ENCODE measurements at regions not wholly inside any gene's neighbourhood (a gene's known extent, or its start where the extent isn't known, plus 50 kb on each side); places are given as distances from the start of the nearest gene placed in this dataset.

DNA sequence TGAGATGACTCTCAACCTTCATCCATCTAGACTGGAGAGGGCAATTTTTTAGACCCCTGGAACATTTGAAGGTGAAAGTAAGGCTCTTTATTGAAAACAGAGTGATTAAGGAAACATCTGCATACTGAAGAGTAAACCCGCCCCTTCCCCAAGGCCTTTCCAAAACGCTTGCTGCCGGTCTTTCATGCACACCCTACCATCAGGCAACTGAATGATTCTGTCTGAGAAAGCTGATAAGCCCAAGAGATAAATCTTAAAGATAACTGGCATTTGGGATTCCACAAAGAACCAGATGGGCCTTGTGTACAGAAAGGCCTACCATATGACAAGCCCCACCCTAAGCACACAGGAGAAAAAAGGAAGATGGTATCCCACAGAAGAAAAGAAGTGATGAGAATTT is 54.4 kb upstream of the PIK3R1 start:
- no peak for DNase-seq

DNA sequence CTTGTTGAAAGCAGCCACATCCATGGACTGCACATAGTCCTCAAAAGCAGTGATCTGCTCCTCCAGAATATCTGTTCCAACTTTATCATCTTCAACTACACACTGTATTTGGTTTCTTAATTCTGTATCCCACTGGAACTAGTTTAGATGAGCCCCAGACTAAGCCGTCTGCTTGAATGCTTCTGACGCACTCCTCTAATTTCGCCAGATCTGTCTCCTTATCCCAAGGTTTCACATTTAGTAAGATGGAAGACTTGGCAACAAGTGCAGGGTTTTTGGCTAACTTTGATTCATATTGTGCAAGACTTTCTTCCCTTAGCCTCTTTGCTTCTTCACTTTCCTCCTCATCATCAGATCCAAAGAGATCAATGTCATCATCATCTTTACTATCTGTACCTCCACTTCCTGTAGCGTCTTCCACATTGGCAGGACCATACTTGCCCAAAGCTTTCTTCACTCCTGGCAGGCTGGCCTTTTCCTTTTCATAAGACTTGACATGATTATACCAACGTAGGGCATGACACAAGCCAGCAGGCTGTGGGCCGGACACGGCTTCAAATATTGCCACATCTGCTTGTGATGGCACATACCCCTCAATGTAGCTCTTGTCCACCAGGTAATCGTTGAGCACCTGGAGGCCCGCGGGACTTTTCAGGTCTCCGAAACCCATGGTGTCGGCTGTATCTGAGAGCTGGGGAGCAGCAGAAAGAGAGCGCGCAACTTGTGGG is 56.2 kb upstream of the PIK3R1 start:
- no peak for DNase-seq

- DNase-seq, result no peak
Observed at GRCh38 chr5:68155940-68156339, 59.6 kb upstream of the PIK3R1 start.

DNA sequence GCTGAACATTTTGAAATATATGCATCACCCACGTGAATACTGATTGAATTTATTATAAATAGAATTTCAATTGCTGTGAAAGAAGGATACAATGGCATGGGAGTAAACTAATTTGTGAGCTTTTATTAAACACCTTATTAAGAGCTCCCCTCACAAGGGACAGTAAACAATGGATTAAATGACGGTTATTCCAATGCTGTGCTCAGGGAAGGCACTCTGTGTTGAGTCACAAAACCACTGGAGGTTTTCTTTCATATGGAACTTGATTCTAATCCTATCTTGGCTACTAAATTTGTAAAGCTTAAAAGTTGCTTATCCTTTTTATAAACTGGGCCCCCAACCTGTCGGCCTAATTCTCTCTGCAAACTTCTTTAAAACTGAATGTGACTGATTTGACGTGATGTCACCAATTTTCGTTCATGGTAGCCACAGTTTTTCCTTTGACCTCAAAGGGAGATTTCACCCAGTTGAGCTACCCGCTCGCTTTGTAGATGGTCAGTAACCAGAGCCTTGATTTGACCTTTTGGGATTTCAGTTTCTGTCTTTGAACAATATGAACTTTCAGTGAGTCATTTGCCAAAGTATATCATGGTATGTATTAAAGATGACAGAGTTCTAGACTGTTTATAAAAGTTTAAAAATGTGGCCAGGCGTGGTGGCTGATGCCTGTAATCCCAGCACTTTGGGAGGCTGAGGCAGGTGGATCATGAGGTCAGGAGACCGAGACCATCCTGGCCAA is 61.3 kb upstream of the PIK3R1 start:
- no peak for DNase-seq

DNA sequence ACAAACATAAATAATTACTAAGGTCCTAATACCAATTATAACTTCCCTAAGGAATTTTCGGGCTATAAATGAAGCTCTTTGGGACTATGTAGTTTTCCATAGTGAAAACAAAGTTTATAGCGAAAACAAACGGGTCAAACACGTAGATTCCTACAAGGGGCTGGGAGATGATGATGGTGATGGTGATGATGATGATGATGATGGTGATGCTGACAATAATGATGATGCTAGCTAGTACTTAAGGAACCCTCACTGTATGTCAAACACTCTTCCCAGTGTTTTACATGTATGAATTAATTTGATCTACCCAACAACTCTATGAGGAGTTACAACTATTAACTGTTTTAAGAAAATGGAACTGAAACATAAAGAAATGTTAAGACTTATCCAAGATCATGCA is 63.7 kb upstream of the PIK3R1 start:
- DNase-seq, result no peak

DNA sequence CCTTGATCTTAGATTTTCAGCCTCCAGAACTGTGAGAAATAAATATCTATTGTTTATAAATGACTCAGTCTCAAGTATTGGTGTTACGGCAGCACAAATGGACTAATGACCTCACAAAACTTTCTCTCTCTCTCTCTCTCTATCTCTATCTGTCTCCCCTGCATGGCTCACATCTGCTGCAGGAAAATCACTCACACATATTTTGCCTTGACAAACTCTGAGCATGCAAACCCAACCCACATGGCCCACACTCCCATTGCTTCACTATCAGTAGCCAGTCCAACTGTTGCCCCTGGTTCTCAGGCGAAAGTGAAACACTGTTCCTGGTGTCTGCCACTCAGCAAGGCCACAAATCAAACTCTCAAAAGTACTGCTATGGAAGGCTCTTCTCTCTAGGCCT is 66.4 kb upstream of the PIK3R1 start:
- DNase-seq, result no peak

DNA sequence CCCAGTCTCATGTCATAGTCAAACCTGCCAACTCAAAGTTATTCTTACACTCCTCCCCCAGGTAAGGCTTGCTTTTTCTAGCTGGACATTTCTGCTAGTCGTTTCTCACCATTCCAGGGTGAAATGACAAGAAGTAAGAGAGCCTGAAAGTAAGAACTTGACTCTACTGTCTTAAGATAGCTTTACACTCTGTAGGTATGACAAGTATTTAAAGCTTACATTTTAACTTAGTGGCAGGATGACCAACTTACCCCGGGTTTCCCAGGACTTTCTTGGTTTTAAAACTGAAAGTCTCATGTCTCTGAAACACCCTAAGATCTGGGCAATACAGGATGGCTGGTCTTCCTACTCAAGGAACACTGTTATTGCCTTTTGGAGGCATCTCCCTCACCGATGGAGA is 67.5 kb upstream of the PIK3R1 start:
- no peak for DNase-seq

DNA sequence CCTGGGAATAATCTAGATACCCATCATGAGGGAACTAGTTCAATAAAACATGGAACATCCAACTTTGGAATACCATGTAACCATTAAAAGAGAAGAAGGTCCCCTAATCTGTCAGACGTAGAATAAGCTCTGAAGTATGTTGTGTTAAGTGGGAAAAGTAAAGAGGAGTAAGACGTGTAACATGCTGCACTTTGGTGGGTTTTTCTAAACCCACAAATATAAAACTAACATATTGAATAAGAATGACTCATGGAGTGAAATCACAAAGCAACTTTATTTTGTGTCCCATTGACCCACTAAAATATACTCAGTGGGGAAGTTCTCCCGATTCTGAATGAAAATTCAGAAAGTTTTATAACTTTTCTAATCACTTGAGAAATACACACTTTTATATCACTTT is 67.9 kb upstream of the PIK3R1 start:
- DNase-seq, result no peak

- no peak for DNase-seq
Observed at GRCh38 chr5:68141494-68141893, 74.1 kb upstream of the PIK3R1 start.

DNA sequence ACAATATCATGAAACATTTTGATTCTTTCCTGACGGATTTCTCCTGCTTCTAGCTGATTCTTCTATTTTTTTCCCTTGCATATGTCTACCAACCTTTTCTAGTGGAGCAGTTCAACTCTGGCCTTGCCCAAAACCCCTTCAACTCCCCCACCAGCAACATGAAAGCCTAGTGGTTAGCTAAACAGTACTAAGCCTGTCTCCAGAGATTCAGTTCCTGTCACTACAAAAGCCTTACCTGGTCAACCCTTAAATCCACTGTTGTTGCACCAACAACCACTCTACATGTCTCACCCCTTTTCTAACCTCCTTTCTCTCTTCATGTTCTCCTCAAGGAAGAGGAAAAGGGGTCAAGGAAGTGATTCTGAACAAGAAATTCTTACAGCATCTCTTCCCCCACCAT is 74.8 kb upstream of the PIK3R1 start:
- no peak for DNase-seq

- DNase-seq, result no peak
Observed at GRCh38 chr5:68139611-68140441, 75.7 kb upstream of the PIK3R1 start.

DNA sequence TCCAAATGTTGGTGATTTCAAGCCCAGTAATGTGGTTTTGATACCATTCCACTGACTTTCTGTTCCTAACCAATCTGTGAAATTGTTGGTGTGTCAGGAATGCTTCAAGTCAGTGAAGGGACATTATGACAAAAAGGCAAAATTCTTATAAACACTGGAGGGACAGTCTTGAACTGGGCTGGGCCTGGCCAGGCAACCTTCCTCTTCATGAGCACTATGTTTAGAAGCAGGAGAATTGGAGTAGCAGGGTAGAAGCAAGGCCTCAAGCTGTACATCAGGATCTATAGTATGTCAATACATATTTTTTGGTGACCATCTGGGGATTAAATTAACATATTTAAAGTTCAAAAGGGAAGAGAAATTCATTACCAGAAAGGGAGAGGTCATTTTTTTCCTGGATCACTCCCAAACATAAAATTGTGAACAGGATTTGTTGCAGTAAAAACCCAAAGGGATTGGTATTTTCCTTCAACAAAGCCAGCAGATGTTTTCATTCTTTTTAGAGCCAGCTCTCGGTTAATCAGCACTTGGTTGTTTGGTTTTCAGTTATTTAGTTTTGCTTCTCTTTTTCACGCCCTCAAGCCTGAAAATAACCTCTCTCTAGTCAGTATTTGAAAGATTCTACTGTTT is 77.9 kb upstream of the PIK3R1 start:
- no peak for DNase-seq

GRCh38 chr5:68134669-68135313 is 80.8 kb upstream of the PIK3R1 start:
- no peak for DNase-seq

DNA sequence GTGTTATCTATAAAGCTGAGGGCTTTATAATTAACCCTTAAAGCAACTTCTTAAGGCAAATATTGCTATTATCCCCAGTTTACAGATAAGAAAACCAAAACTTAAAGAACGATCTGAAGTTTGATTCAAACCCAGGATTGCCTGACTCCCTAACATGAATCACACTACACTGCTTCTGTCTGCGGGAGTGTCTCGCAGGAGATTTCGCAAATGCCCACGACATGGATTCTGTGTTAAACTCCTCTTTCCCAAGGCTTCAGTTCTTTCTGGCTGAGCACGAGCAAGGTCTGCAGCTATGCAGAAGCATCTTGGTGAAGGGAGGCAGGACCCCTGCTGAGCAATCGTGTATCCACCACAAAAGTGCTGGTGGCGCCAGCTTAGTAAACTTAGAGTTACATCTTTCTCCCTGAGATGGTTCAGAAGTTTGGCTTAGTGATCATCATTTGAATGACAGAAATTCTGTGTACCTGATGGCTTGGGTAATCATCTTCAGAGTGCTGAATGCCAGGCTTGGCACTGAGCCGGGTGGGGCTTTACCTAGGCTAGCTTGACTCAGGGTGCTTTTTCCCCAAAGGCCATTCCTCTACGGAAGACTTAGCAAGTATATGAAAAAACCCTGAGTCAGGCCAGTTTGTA is 81.4 kb upstream of the PIK3R1 start:
- no peak for DNase-seq

- DNase-seq, result no peak
Observed at GRCh38 chr5:68130253-68130652, 85.3 kb upstream of the PIK3R1 start.

- DNase-seq, result no peak
Observed at GRCh38 chr5:68129364-68129763, 86.2 kb upstream of the PIK3R1 start.

GRCh38 chr5:68126886-68127285 is 88.7 kb upstream of the PIK3R1 start:
- DNase-seq, result no peak

DNA sequence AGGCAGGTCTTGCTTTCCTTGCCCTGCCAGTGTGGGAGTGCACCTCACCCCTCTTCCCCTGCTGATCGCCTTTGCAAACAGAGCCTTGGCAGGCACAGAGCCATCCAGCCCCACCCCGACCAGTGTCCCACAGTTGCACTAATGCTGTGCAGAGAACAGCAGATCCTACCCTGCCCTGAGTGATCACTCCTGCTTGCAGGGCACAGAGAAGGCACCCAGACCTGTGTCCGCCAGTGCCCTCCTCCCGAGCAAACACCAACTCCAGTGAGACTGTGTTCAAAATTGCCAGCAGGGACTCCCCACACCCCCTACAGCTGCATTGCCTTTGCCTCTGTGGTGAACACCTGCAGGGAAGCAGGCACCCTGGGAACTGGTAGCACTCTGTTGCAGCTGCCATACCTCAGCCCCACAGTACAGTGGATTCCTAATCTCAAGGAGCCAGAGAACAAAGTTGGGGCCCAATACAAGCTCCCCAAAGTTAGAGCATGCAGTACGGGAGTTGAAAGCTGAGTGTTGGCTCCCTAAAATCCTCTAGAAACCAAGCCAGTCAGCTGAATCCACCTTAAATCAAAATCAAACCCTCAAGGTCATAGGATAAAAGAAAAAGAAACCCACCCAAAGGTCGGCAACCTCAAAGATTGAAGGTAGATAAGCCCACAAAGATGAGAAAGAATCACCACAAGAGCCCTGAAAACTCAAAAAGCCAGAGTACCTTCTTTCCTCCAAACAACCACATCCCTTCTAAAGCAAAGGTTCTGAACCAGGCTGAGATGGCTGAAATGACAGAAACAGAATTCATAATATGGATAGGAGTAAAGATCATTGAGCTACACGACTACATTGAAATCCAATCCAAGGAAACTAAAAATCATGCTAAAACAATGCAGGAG is 92.9 kb upstream of the PIK3R1 start:
- DNase-seq, result no peak

DNA sequence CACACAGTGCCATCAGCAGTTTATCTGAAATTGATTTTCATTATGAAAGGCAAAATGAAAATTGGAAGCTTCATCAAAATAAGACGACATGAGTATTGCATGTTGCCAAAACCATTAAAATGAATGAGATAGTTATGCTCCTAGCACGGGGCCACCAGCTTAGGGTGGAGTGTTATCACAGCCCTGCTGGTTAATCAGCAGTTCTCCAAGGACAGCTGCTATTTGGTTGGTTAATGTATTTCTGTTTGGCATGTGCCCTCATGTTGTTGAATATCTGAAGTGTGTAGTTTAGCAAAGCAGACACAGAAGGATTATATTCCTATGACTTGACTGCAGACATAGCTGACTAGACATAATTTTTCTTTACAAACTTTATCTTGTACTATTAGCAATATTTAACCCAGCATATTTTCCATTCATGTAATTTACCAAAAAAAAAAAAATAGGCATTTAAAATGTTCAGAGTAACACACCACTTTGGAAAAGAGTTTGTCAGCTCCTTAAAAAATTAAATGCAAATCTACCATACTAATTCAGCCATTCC is 98.6 kb upstream of the PIK3R1 start:
- DNase-seq, result no peak

GRCh38 chr5:68116408-68116807 is 99.1 kb upstream of the PIK3R1 start:
- DNase-seq, result no peak

DNA sequence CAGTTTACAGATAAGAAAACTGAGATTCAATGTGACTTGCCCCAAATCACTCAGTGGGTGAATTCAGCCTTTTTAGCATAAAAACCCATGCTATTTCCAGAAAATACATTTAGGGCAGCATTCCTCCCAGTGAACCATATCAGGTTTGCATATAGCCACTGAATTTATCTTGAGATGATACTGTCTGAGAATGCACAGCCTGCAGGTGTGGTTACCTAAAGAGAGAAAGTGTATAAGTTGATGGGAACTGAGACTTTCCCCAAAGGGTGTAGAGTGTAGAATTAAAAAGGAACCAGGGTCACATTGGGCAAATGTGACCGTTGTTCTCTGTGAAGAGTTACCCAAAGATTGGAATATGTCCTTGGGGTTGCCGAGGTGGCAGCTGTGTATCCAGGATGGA is 100.0 kb upstream of the PIK3R1 start:
- no peak for DNase-seq
